ENCODE measurements at regions not wholly inside any gene's neighbourhood (a gene's known extent, or its start where the extent isn't known, plus 50 kb on each side); places are given as distances from the start of the nearest gene placed in this dataset.

- Mint-ChIP-seq H3K27ac (no peak overlapping the region), H3K36me3 (no peaks in the 10 kb centered on the region), H3K4me3 (no peak overlapping the region), H3K4me1 (ENCODE audit: low read depth in 2 of 2) (peaks cover 0 to 9% of the 10 kb centered on the region in 2 donors), H3K9me3 (no peaks in the 10 kb centered on the region), H3K27me3 (peaks cover 2 to 21% of the 10 kb centered on the region in 2 donors)
- ATAC-seq (no peak), DNase-seq (ENCODE audit: low spot score) (no peak)
These were observed 126.7 kb downstream of the FOXD2 start for GRCh38 chr1:47564570-47564969.

GRCh38 chr1:47565092-47565491 lies 127.2 kb downstream of the FOXD2 start:
- H3K9me3 Mint-ChIP-seq = no peaks in the 10 kb centered on the region
- ATAC-seq (no peak), DNase-seq (ENCODE audit: low spot score) (no peak)

GRCh38 chr1:47565676-47566075 lies 127.8 kb downstream of the FOXD2 start:
- Mint-ChIP-seq H3K36me3 (no peaks in the 10 kb centered on the region), H3K4me3 (no peak overlapping the region), H3K27ac (no peak overlapping the region), H3K27me3 (peaks cover 13 to 21% of the 10 kb centered on the region in 2 donors), H3K4me1 (ENCODE audit: low read depth in 2 of 2) (peaks cover 0 to 9% of the 10 kb centered on the region in 2 donors), H3K9me3 (no peaks in the 10 kb centered on the region)
- DNase-seq (ENCODE audit: low spot score) = no peak
- no peak for ATAC-seq

More at GRCh38 chr1:47565092-47565491, 127.2 kb downstream of the FOXD2 start:
- H3K27ac Mint-ChIP-seq = no peak overlapping the region
- peaks cover 0 to 9% of the 10 kb centered on the region in 2 donors for H3K4me1 Mint-ChIP-seq (ENCODE audit: low read depth in 2 of 2)
- H3K36me3 Mint-ChIP-seq = no peaks in the 10 kb centered on the region
- H3K27me3 Mint-ChIP-seq = peaks cover 7 to 21% of the 10 kb centered on the region in 2 donors
- H3K4me3 Mint-ChIP-seq = no peak overlapping the region

GRCh38 chr1:47568763-47569162 lies 130.9 kb downstream of the FOXD2 start:
- no peak overlapping the region for H3K27ac Mint-ChIP-seq

GRCh38 chr1:47569261-47569660 lies 131.4 kb downstream of the FOXD2 start:
- H3K27ac Mint-ChIP-seq = no peak overlapping the region

More at GRCh38 chr1:47568763-47569162, 130.9 kb downstream of the FOXD2 start:
- no peaks in the 10 kb centered on the region for H3K9me3 Mint-ChIP-seq
- DNase-seq (ENCODE audit: low spot score) = no peak
- ATAC-seq = no peak
- no peaks in the 10 kb centered on the region for H3K36me3 Mint-ChIP-seq
- no peaks in the 10 kb centered on the region for H3K4me1 Mint-ChIP-seq (ENCODE audit: low read depth in 2 of 2)
- peaks cover 21 to 23% of the 10 kb centered on the region in 2 donors for H3K27me3 Mint-ChIP-seq
- no peak overlapping the region for H3K4me3 Mint-ChIP-seq

GRCh38 chr1:47569681-47570470 lies 132.0 kb downstream of the FOXD2 start:
- ATAC-seq = no peak
- Mint-ChIP-seq H3K4me3 (no peak overlapping the region), H3K9me3 (no peaks in the 10 kb centered on the region), H3K36me3 (no peaks in the 10 kb centered on the region), H3K27me3 (peaks cover 21 to 23% of the 10 kb centered on the region in 2 donors), H3K27ac (no peak overlapping the region), H3K4me1 (ENCODE audit: low read depth in 2 of 2) (no peaks in the 10 kb centered on the region)
- DNase-seq (ENCODE audit: low spot score) = no peak

More at GRCh38 chr1:47569261-47569660, 131.4 kb downstream of the FOXD2 start:
- H3K27me3 Mint-ChIP-seq = peaks cover 21 to 23% of the 10 kb centered on the region in 2 donors
- DNase-seq (ENCODE audit: low spot score) (no peak), ATAC-seq (no peak)
- H3K9me3 Mint-ChIP-seq = no peaks in the 10 kb centered on the region
- no peaks in the 10 kb centered on the region for H3K4me1 Mint-ChIP-seq (ENCODE audit: low read depth in 2 of 2)
- H3K36me3 Mint-ChIP-seq = no peaks in the 10 kb centered on the region
- H3K4me3 Mint-ChIP-seq = no peak overlapping the region

- Mint-ChIP-seq H3K9me3 (no peaks in the 10 kb centered on the region), H3K4me1 (ENCODE audit: low read depth in 2 of 2) (no peaks in the 10 kb centered on the region), H3K27ac (no peak overlapping the region), H3K36me3 (no peaks in the 10 kb centered on the region), H3K4me3 (no peak overlapping the region), H3K27me3 (peaks cover 22 to 24% of the 10 kb centered on the region in 2 donors)
- no peak for DNase-seq (ENCODE audit: low spot score)
- ATAC-seq = no peak
These were observed 133.3 kb downstream of the FOXD2 start for GRCh38 chr1:47571161-47571560.

- H3K27ac Mint-ChIP-seq = no peak overlapping the region
These were observed 134.1 kb downstream of the FOXD2 start for GRCh38 chr1:47571952-47572351.

GRCh38 chr1:47572731-47573430 lies 135.0 kb downstream of the FOXD2 start:
- Mint-ChIP-seq H3K27ac (no peak overlapping the region), H3K4me3 (no peak overlapping the region), H3K4me1 (ENCODE audit: low read depth in 2 of 2) (no peaks in the 10 kb centered on the region), H3K27me3 (peaks cover 24 to 33% of the 10 kb centered on the region in 2 donors), H3K36me3 (no peaks in the 10 kb centered on the region), H3K9me3 (no peaks in the 10 kb centered on the region)
- ATAC-seq (peak in 1 of 2 donors; percentile 22), DNase-seq (ENCODE audit: low spot score) (no peak)

More at GRCh38 chr1:47571952-47572351, 134.1 kb downstream of the FOXD2 start:
- Mint-ChIP-seq H3K4me1 (ENCODE audit: low read depth in 2 of 2) (no peaks in the 10 kb centered on the region), H3K36me3 (no peaks in the 10 kb centered on the region), H3K9me3 (no peaks in the 10 kb centered on the region), H3K4me3 (no peak overlapping the region), H3K27me3 (peaks cover 24 to 31% of the 10 kb centered on the region in 2 donors)
- ATAC-seq = no peak
- DNase-seq (ENCODE audit: low spot score) = no peak

- no peak for DNase-seq (ENCODE audit: low spot score)
- H3K27me3 Mint-ChIP-seq = peaks cover 16 to 31% of the 10 kb centered on the region in 2 donors
- H3K36me3 Mint-ChIP-seq = no peaks in the 10 kb centered on the region
- H3K4me3 Mint-ChIP-seq = no peak overlapping the region
- no peak for ATAC-seq
- H3K4me1 Mint-ChIP-seq (ENCODE audit: low read depth in 2 of 2) = no peaks in the 10 kb centered on the region
- H3K9me3 Mint-ChIP-seq = no peaks in the 10 kb centered on the region
- no peak overlapping the region for H3K27ac Mint-ChIP-seq
These were observed 136.8 kb downstream of the FOXD2 start for GRCh38 chr1:47574451-47575165.

GRCh38 chr1:47575855-47576757 lies 138.3 kb downstream of the FOXD2 start:
- Mint-ChIP-seq H3K4me1 (ENCODE audit: low read depth in 2 of 2) (no peaks in the 10 kb centered on the region), H3K4me3 (no peak overlapping the region), H3K27me3 (peaks cover 13 to 19% of the 10 kb centered on the region in 2 donors), H3K9me3 (no peaks in the 10 kb centered on the region), H3K36me3 (no peaks in the 10 kb centered on the region), H3K27ac (no peak overlapping the region)
- DNase-seq (ENCODE audit: low spot score) (no peak), ATAC-seq (no peak)

GRCh38 chr1:47576758-47577115 lies 138.9 kb downstream of the FOXD2 start:
- ATAC-seq (no peak), DNase-seq (ENCODE audit: low spot score) (no peak)
- no peak overlapping the region for H3K27ac Mint-ChIP-seq
- no peaks in the 10 kb centered on the region for H3K36me3 Mint-ChIP-seq
- no peaks in the 10 kb centered on the region for H3K4me1 Mint-ChIP-seq (ENCODE audit: low read depth in 2 of 2)
- no peak overlapping the region for H3K4me3 Mint-ChIP-seq
- H3K9me3 Mint-ChIP-seq = no peaks in the 10 kb centered on the region
- peaks cover 11 to 17% of the 10 kb centered on the region in 2 donors for H3K27me3 Mint-ChIP-seq
